ENCODE measurements at regions not wholly inside any gene's neighbourhood (a gene's known extent, or its start where the extent isn't known, plus 50 kb on each side); places are given as distances from the start of the nearest gene placed in this dataset.

GRCh38 chr3:10745392-10745791 is 70.6 kb upstream of the SLC6A11 start:
- no peak for DNase-seq (ENCODE audit: low spot score)
- no peaks in the 10 kb centered on the region for H3K36me3 ChIP-seq (ENCODE audit: insufficient read depth, low read length)
- H3K4me1 ChIP-seq (ENCODE audit: insufficient read depth, low read length, poor library complexity, severe bottlenecking), result no peaks in the 10 kb centered on the region
- H2AFZ ChIP-seq (ENCODE audit: low read length), result no peak overlapping the region
- no peak for TF ChIP-seq CTCF (conservative IDR thresholded peaks at IDR 0.05; ENCODE audit: low read length)
- TF ChIP-seq EZH2phosphoT487 (IDR thresholded peaks at IDR 0.05; ENCODE audit: borderline replicate concordance, low read depth, low read length), result no peak
- intact Hi-C loops (cut with micrococcal nuclease; ENCODE audit: unreplicated experiment), result no loop called here
- CTCF ChIA-PET (ENCODE audit: unreplicated experiment), result no interaction called here
- H3K79me2 ChIP-seq (ENCODE audit: insufficient read depth, low read depth, low read length), result no peaks in the 10 kb centered on the region
- H3K9me2 ChIP-seq (ENCODE audit: insufficient read depth, low read length), result no peaks in the 10 kb centered on the region
- H4K20me1 ChIP-seq (ENCODE audit: insufficient read depth, low read length), result no peaks in the 10 kb centered on the region
- no peak overlapping the region for H3K4me3 ChIP-seq (ENCODE audit: low read depth, low read length, poor library complexity, severe bottlenecking)
- no peak overlapping the region for H3K4me2 ChIP-seq (ENCODE audit: low read length)
- POLR2A ChIA-PET, result no interaction called here
- no peaks in the 10 kb centered on the region for H3K9me3 ChIP-seq (ENCODE audit: low read length)
- no TSS peak for BruUV-seq (replicated peaks)
- H3K27ac ChIP-seq (ENCODE audit: low read depth, low read length, poor library complexity, severe bottlenecking), result no peak overlapping the region

DNA sequence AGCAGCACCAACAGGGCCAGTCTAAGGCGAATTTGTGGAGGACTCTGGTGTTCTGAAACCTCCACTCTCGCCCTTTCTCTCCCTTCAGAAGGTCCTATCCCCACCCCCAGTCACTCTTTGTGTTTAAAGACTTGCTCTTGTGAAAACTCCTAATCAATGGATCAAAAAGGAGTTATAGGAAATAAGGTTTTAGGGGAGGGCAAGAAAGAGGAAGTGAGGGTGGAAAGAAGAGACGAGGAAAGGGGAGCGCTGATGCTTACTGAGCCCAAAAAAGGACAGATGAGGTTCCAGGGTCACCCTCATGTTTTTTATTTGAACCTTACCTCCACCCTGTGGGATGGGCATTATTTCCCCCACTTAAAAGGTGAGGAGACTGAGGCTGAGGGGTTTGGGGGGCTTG is 70.0 kb upstream of the SLC6A11 start:
- Histone ChIP-seq H3K9me3 (ENCODE audit: low read length) (no peaks in the 10 kb centered on the region), H3K79me2 (ENCODE audit: insufficient read depth, low read depth, low read length) (no peaks in the 10 kb centered on the region), H2AFZ (ENCODE audit: low read length) (no peak overlapping the region), H3K4me2 (ENCODE audit: low read length) (no peak overlapping the region), H3K27ac (ENCODE audit: low read depth, low read length, poor library complexity, severe bottlenecking) (no peak overlapping the region), H3K36me3 (ENCODE audit: insufficient read depth, low read length) (no peaks in the 10 kb centered on the region), H4K20me1 (ENCODE audit: insufficient read depth, low read length) (no peaks in the 10 kb centered on the region), H3K4me3 (ENCODE audit: low read depth, low read length, poor library complexity, severe bottlenecking) (no peak overlapping the region), H3K9me2 (ENCODE audit: insufficient read depth, low read length) (no peaks in the 10 kb centered on the region), H3K4me1 (ENCODE audit: insufficient read depth, low read length, poor library complexity, severe bottlenecking) (no peaks in the 10 kb centered on the region)
- no TSS peak for BruUV-seq (replicated peaks)
- no peak for TF ChIP-seq CTCF (conservative IDR thresholded peaks at IDR 0.05; ENCODE audit: low read length)
- TF ChIP-seq EZH2phosphoT487 (IDR thresholded peaks at IDR 0.05; ENCODE audit: borderline replicate concordance, low read depth, low read length), result no peak
- intact Hi-C loops (cut with micrococcal nuclease; ENCODE audit: unreplicated experiment), result no loop called here
- no peak for DNase-seq (ENCODE audit: low spot score)
- CTCF ChIA-PET (ENCODE audit: unreplicated experiment), result no interaction called here
- POLR2A ChIA-PET, result no interaction called here

GRCh38 chr3:10746684-10747083 is 69.3 kb upstream of the SLC6A11 start:
- Histone ChIP-seq H3K36me3 (ENCODE audit: insufficient read depth, low read length) (no peaks in the 10 kb centered on the region), H3K4me1 (ENCODE audit: insufficient read depth, low read length, poor library complexity, severe bottlenecking) (no peaks in the 10 kb centered on the region), H3K9me2 (ENCODE audit: insufficient read depth, low read length) (no peaks in the 10 kb centered on the region), H3K79me2 (ENCODE audit: insufficient read depth, low read depth, low read length) (no peaks in the 10 kb centered on the region), H3K27ac (ENCODE audit: low read depth, low read length, poor library complexity, severe bottlenecking) (no peak overlapping the region), H2AFZ (ENCODE audit: low read length) (no peak overlapping the region), H4K20me1 (ENCODE audit: insufficient read depth, low read length) (no peaks in the 10 kb centered on the region), H3K4me2 (ENCODE audit: low read length) (no peak overlapping the region), H3K9me3 (ENCODE audit: low read length) (no peaks in the 10 kb centered on the region), H3K4me3 (ENCODE audit: low read depth, low read length, poor library complexity, severe bottlenecking) (no peak overlapping the region)
- DNase-seq (ENCODE audit: low spot score), result no peak
- POLR2A ChIA-PET, result interaction anchor here (1.4 kb wide), 1 partner anchor 9 kb away, joined by 3 read pairs; no protein-coding TSS in a partner anchor
- CTCF ChIA-PET (ENCODE audit: unreplicated experiment), result no interaction called here
- BruUV-seq (replicated peaks), result no TSS peak
- intact Hi-C loops (cut with micrococcal nuclease; ENCODE audit: unreplicated experiment), result no loop called here
- TF ChIP-seq CTCF (conservative IDR thresholded peaks at IDR 0.05; ENCODE audit: low read length) (no peak), EZH2phosphoT487 (IDR thresholded peaks at IDR 0.05; ENCODE audit: borderline replicate concordance, low read depth, low read length) (no peak)

All from OCI-LY7 (cell line).